ENCODE measurements at regions not wholly inside any gene's neighbourhood (a gene's known extent, or its start where the extent isn't known, plus 50 kb on each side); places are given as distances from the start of the nearest gene placed in this dataset.

DNA sequence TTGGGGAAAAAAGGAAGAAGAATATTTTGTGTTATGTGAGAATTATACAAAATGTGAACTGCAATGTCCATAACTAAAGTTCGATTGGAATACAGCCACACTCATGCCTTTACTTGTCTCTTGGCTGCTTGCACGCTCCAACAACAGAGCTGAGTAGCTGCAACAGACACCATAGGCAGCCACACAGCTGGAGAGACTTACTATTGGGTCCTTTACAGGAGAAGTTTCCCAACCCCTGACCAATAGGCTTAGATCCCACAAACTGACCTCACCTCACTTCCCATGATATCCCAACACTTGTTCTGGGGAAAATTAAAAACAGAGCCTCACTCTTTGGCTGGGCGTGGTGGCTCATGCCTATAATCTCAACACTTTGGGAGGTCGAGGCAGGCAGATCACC is 213.8 kb downstream of the SH3BP4 start:
- intact Hi-C loops (cut with DNase I; ENCODE audit: low total_unique reads): no loop called here
- no peak for DNase-seq (ENCODE audit: low spot score in 2 of 2)
- H3K27me3 ChIP-seq: no peaks in the 10 kb centered on the region

DNA sequence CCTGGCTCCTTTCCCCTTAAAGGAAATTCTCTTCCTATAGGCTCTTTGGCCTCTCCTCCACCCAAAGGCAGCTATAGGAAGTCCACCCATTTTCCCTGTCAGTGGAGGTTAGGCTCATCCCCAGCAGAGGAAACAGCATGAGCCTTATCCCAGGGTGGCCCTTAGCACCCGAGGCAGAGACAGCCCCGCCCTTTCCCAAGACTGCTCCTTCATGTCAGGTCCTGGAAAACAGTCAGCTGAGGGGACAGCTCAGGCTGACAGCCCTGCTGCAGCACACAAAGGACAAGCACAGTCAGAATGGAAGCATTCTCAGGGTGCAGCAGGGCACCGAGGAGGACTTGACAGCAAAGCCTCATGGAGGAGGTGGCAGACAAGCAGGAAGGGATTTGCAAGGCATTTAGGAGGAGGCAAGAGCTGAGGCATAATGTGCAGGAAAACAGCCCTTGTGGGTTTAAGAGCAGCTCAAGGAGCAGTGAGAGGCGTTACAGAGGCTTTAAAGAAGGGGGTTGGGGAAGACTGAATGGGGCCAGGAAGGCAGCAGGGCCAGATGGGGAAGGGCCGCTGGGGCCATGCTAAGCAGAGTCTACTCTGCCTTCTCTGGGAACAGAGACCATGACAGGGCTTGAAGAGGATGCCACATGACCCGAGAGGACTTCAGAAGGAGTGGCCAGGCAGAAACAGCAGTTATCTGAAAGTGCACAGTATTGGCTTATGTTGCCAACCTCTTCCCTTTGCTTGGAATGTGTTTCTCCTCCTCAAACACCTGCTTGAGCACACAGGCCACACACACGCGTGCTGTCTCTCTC is 216.6 kb downstream of the SH3BP4 start:
- Histone ChIP-seq H3K27me3 (no peaks in the 10 kb centered on the region), H3K9me3 (no peaks in the 10 kb centered on the region), H3K4me1 (no peaks in the 10 kb centered on the region), H3K36me3 (no peaks in the 10 kb centered on the region), H3K4me3 (no peak overlapping the region), H3K27ac (no peak overlapping the region)
- TF ChIP-seq POLR2AphosphoS5 (IDR thresholded peaks at IDR 0.05) (no peak), POLR2A (IDR thresholded peaks at IDR 0.05) (no peak)
- TF ChIP-seq, protein P1, sequence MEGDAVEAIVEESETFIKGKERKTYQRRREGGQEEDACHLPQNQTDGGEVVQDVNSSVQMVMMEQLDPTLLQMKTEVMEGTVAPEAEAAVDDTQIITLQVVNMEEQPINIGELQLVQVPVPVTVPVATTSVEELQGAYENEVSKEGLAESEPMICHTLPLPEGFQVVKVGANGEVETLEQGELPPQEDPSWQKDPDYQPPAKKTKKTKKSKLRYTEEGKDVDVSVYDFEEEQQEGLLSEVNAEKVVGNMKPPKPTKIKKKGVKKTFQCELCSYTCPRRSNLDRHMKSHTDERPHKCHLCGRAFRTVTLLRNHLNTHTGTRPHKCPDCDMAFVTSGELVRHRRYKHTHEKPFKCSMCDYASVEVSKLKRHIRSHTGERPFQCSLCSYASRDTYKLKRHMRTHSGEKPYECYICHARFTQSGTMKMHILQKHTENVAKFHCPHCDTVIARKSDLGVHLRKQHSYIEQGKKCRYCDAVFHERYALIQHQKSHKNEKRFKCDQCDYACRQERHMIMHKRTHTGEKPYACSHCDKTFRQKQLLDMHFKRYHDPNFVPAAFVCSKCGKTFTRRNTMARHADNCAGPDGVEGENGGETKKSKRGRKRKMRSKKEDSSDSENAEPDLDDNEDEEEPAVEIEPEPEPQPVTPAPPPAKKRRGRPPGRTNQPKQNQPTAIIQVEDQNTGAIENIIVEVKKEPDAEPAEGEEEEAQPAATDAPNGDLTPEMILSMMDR (IDR thresholded peaks at IDR 0.05): no peak
- intact Hi-C loops (cut with DNase I; ENCODE audit: low total_unique reads): no loop called here
- no peak for DNase-seq (ENCODE audit: low spot score in 2 of 2)

More for the DNA sequence above, 213.8 kb downstream of the SH3BP4 start:
- no peak overlapping the region for H3K27ac ChIP-seq
- H3K4me3 ChIP-seq: no peak overlapping the region
- TF ChIP-seq POLR2A (IDR thresholded peaks at IDR 0.05): no peak
- no peak for TF ChIP-seq POLR2AphosphoS5 (IDR thresholded peaks at IDR 0.05)
- TF ChIP-seq, protein P1 (IDR thresholded peaks at IDR 0.05): no peak
- H3K36me3 ChIP-seq: no peaks in the 10 kb centered on the region
- no peaks in the 10 kb centered on the region for H3K4me1 ChIP-seq
- no peaks in the 10 kb centered on the region for H3K9me3 ChIP-seq

DNA sequence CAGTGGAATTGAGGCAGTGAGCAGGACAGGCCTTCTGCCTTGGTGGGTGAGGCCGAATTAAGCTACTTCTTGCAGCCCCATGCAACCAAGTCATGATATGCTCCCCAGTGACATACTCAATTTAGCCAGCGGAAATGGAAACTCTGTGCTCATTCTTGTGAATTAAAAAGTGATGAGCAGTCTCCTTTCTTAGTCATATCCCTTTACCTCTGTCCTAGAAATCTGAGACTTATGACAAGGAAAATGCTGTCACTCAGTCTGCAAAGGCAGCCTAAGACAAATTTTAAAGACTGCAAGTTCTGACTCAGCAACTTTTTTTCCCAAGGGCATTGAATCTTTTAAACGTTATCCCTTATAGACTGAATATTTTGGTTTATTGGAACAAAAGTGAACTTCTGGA is 218.2 kb downstream of the SH3BP4 start:
- Histone ChIP-seq H3K9me3 (no peaks in the 10 kb centered on the region), H3K36me3 (no peaks in the 10 kb centered on the region), H3K27ac (no peak overlapping the region), H3K4me3 (no peak overlapping the region), H3K4me1 (no peaks in the 10 kb centered on the region), H3K27me3 (no peaks in the 10 kb centered on the region)
- DNase-seq (ENCODE audit: low spot score in 2 of 2): no peak
- TF ChIP-seq POLR2AphosphoS5 (IDR thresholded peaks at IDR 0.05) (no peak), POLR2A (IDR thresholded peaks at IDR 0.05) (no peak)
- TF ChIP-seq, protein P1 (IDR thresholded peaks at IDR 0.05): no peak
- intact Hi-C loops (cut with DNase I; ENCODE audit: low total_unique reads): no loop called here

- Histone ChIP-seq H3K4me1 (no peaks in the 10 kb centered on the region), H3K27ac (peak overlapping the region in 1 of 2 donors; percentile 7), H3K27me3 (no peaks in the 10 kb centered on the region), H3K9me3 (no peaks in the 10 kb centered on the region), H3K36me3 (no peaks in the 10 kb centered on the region), H3K4me3 (no peak overlapping the region)
- no peak for DNase-seq (ENCODE audit: low spot score in 2 of 2)
- intact Hi-C loops (cut with DNase I; ENCODE audit: low total_unique reads): no loop called here
- TF ChIP-seq POLR2AphosphoS5 (IDR thresholded peaks at IDR 0.05): no peak
- TF ChIP-seq, protein P1 (IDR thresholded peaks at IDR 0.05): peak in 2 of 3 donors; percentile 17 to 22
Measured at GRCh38 chr2:235170536-235171521, 219.0 kb downstream of the SH3BP4 start.

All from breast epithelium (tissue), 4 donors.